H1 (cell line): ENCODE measurements at regions not wholly inside any gene's neighbourhood (a gene's known extent, or its start where the extent isn't known, plus 50 kb on each side); places are given as distances from the start of the nearest gene placed in this dataset.
"Not testable (repeated sequence)": the region's sequence is repeated elsewhere in the genome, so short reads cannot be mapped to it uniquely, and the experiment has no call there.

Source experiments
- CTCF ChIA-PET: fragments of 300-600 bp; sonication (Branson Sonifier 250); formaldehyde crosslinking; loops from one replicate; lab custom pipeline; 2021; ENCODE audit not compliant: partially characterized antibody; lab: Charles Lee
- POLR2A ChIA-PET: fragments of 300-600 bp; sonication (Branson Sonifier 250); formaldehyde crosslinking; loops from one replicate; lab custom pipeline; 2021; ENCODE audit warnings: inconsistent platforms; ENCODE audit not compliant: partially characterized antibody; lab: Charles Lee
- DNase-seq, 2 experiments: peaks; one replicate each; pipeline versions ENCODE4 v3.0.0 to v3.0.0-alpha.2; 2010 to 2022; ENCODE audit warnings: low spot score in 2 of 2, low read depth in 1 of 2, mixed read lengths in 1 of 2
- FAIRE-seq: peaks from 2 replicates; lab custom pipeline; 2011; peaks lifted over from hg19 to GRCh38; lab: Jason Lieb, UNC
- H2AFZ ChIP-seq: 2 replicates; pipeline ENCODE4 v1.8.1; 2012; ENCODE audit warnings: low read length, inconsistent platforms
- H2AK5ac ChIP-seq: 2 replicates; pipeline ENCODE4 v1.6.1; 2013; ENCODE audit warnings: low read depth, low read length
- H2BK120ac ChIP-seq: replicated peaks from 2 replicates; pipeline ENCODE3; 2013; ENCODE audit warnings: low read depth, low read length, inconsistent platforms
- H2BK12ac ChIP-seq: 2 replicates; pipeline ENCODE4 v1.6.1; 2013; ENCODE audit warnings: low read depth, low read length
- H2BK15ac ChIP-seq: 2 replicates; pipeline ENCODE4 v1.6.1; 2013; ENCODE audit warnings: low read length
- H2BK20ac ChIP-seq: 2 replicates; pipeline ENCODE4 v1.6.1; 2013; ENCODE audit warnings: low read length
- H2BK5ac ChIP-seq: 2 replicates; pipeline ENCODE4 v1.6.1; 2013; ENCODE audit warnings: low read depth, low read length
- H3K14ac ChIP-seq: 2 replicates; pipeline ENCODE4 v1.6.1; 2013; ENCODE audit warnings: inconsistent platforms; ENCODE audit not compliant: insufficient read length
- H3K18ac ChIP-seq: 2 replicates; pipeline ENCODE4 v1.6.1; 2013; ENCODE audit warnings: low read length; ENCODE audit errors: extremely low read depth
- H3K23ac ChIP-seq: 2 replicates; pipeline ENCODE4 v1.6.1; 2013; ENCODE audit warnings: inconsistent platforms; ENCODE audit not compliant: insufficient read length
- H3K23me2 ChIP-seq: 2 replicates; pipeline ENCODE4 v1.6.1; 2013; ENCODE audit warnings: low read depth, low read length
- H3K27ac ChIP-seq: 2 replicates; pipeline ENCODE4 v1.6.1; 2011; ENCODE audit warnings: low read depth, low read length, inconsistent platforms
- H3K27me3 ChIP-seq, 4 experiments: replicated peaks in 1 of 4; 1 replicate in 1 of 4; 2 replicates in 3 of 4; pipeline versions ENCODE4 v1.6.1 to v1.8.1; 2011 to 2013; ENCODE audit warnings: low read length in 3 of 4, mild to moderate bottlenecking in 3 of 4, inconsistent platforms in 2 of 4, mixed read lengths in 2 of 4, moderate library complexity in 1 of 4; ENCODE audit not compliant: control insufficient read depth in 3 of 4, insufficient read depth in 3 of 4; ENCODE audit errors: extremely low read depth in 1 of 4
- H3K36me3 ChIP-seq, 4 experiments: 2 replicates each; pipeline versions ENCODE4 v1.6.1 to v1.8.1; 2011 to 2013; ENCODE audit warnings: mild to moderate bottlenecking in 4 of 4, low read length in 3 of 4, moderate library complexity in 2 of 4, control low read depth in 1 of 4, inconsistent platforms in 1 of 4; ENCODE audit not compliant: insufficient read depth in 4 of 4, control insufficient read depth in 2 of 4
- H3K4ac ChIP-seq: replicated peaks from 2 replicates; pipeline ENCODE3; 2013; ENCODE audit warnings: low read length, low read depth, mixed read lengths, inconsistent platforms; ENCODE audit not compliant: insufficient read length
- H3K4me1 ChIP-seq, 4 experiments: replicated peaks in 1 of 4; 1 replicate in 1 of 4; 2 replicates in 3 of 4; pipeline versions ENCODE4 v1.6.1 to v1.8.1; 2011 to 2013; ENCODE audit warnings: low read length in 3 of 4, inconsistent platforms in 2 of 4, mixed read lengths in 1 of 4; ENCODE audit not compliant: insufficient read depth in 4 of 4, control insufficient read depth in 3 of 4
- H3K4me2 ChIP-seq, 2 experiments: 2 replicates each; pipeline versions ENCODE4 v1.6.1 to v1.8.1; 2011 to 2013; ENCODE audit warnings: low read depth in 2 of 2, low read length in 2 of 2, control low read depth in 1 of 2, inconsistent platforms in 1 of 2, mild to moderate bottlenecking in 1 of 2; ENCODE audit not compliant: insufficient read depth in 1 of 2
- H3K4me3 ChIP-seq, 4 experiments: fragments of 200-600, 300-600 bp in 1 of 4; sonication (generic), shearing (Covaris generic), sonication (Bioruptor Twin) in 1 of 4; 2 replicates each; pipeline versions ENCODE4 v1.5.1 to v1.8.1; 2011 to 2016; ENCODE audit warnings: low read length in 4 of 4, low read depth in 3 of 4, control low read depth in 2 of 4, inconsistent platforms in 2 of 4, mild to moderate bottlenecking in 2 of 4, mixed read lengths in 1 of 4, moderate library complexity in 1 of 4; ENCODE audit not compliant: insufficient read depth in 2 of 4; ENCODE audit errors: extremely low read depth in 1 of 4
- H3K56ac ChIP-seq: replicated peaks from 2 replicates; pipeline ENCODE3; 2013; ENCODE audit warnings: low read depth, mild to moderate bottlenecking, mixed read lengths, low read length, inconsistent platforms; ENCODE audit not compliant: insufficient read length
- H3K79me1 ChIP-seq: 2 replicates; pipeline ENCODE4 v1.6.1; 2013; ENCODE audit warnings: low read depth, low read length, control low read depth
- H3K79me2 ChIP-seq, 2 experiments: 2 replicates each; pipeline versions ENCODE4 v1.6.1 to v1.8.1; 2012 to 2013; ENCODE audit warnings: low read length in 2 of 2, mild to moderate bottlenecking in 2 of 2, inconsistent platforms in 1 of 2; ENCODE audit not compliant: insufficient read depth in 2 of 2, control insufficient read depth in 1 of 2
- H3K9ac ChIP-seq, 4 experiments: replicated peaks in 1 of 4; 1 replicate in 1 of 4; 2 replicates in 3 of 4; pipeline versions ENCODE4 v1.6.1 to v1.8.1; 2011 to 2013; ENCODE audit warnings: low read depth in 3 of 4, low read length in 3 of 4, control low read depth in 2 of 4, mild to moderate bottlenecking in 2 of 4, moderate library complexity in 2 of 4, inconsistent platforms in 1 of 4; ENCODE audit errors: extremely low read depth in 1 of 4
- H3K9me3 ChIP-seq, 2 experiments: 2 replicates each; pipeline versions ENCODE4 v1.6.1 to v1.8.1; 2012 to 2013; ENCODE audit warnings: mild to moderate bottlenecking in 2 of 2, moderate library complexity in 2 of 2, control low read depth in 1 of 2, inconsistent platforms in 1 of 2, low read depth in 1 of 2, low read length in 1 of 2, mixed read lengths in 1 of 2; ENCODE audit not compliant: insufficient read depth in 2 of 2
- H4K20me1 ChIP-seq, 2 experiments: replicated peaks in 1 of 2; 2 replicates each; pipeline versions ENCODE3 to v1.8.1; 2011 to 2013; ENCODE audit warnings: inconsistent platforms in 2 of 2, low read length in 2 of 2, mild to moderate bottlenecking in 1 of 2; ENCODE audit not compliant: insufficient read depth in 2 of 2, control insufficient read depth in 1 of 2
- H4K5ac ChIP-seq: 2 replicates; pipeline ENCODE4 v1.6.1; 2013; ENCODE audit warnings: low read length, low read depth, mixed read lengths, inconsistent platforms; ENCODE audit not compliant: insufficient read length
- H4K8ac ChIP-seq: 2 replicates; pipeline ENCODE4 v1.8.0; 2013; ENCODE audit warnings: mild to moderate bottlenecking, moderate library complexity, low read length, inconsistent platforms; ENCODE audit not compliant: insufficient read depth; ENCODE audit errors: extremely low read depth
- H4K91ac ChIP-seq: replicated peaks from 2 replicates; pipeline ENCODE3; 2013; ENCODE audit warnings: low read length, mixed read lengths, inconsistent platforms; ENCODE audit not compliant: insufficient read length
- POLR2A ChIP-seq, 2 experiments: IDR thresholded peaks; 1 replicate in 1 of 2; 2 replicates in 1 of 2; pipeline ENCODE4 v1.6.1; 2011; ENCODE audit warnings: low read depth in 2 of 2, low read length in 2 of 2, mild to moderate bottlenecking in 2 of 2; ENCODE audit errors: control extremely low read depth in 1 of 2
- POLR2AphosphoS5 ChIP-seq: IDR thresholded peaks from 2 replicates; pipeline ENCODE4 v1.6.1; 2011; ENCODE audit warnings: low read depth, low read length
- WGBS, 2 experiments: shearing (Covaris generic) in 1 of 2; methylation state at CpG; one replicate each; pipeline versions ENCODE4 v1.1.6 to v1.1.7; 2013 to 2015; ENCODE audit warnings: low lambda C conversion rate in 2 of 2, mixed read lengths in 2 of 2, inconsistent platforms in 1 of 2, low coverage in 1 of 2, missing lambda C conversion rate in 1 of 2; ENCODE audit not compliant: insufficient replicate concordance in 2 of 2, insufficient coverage in 1 of 2, insufficient read length in 1 of 2; ENCODE audit errors: extremely low coverage in 1 of 2, missing lambda C conversion rate in 1 of 2; 5-methylcytosine and 5-hydroxymethylcytosine counted together

DNA sequence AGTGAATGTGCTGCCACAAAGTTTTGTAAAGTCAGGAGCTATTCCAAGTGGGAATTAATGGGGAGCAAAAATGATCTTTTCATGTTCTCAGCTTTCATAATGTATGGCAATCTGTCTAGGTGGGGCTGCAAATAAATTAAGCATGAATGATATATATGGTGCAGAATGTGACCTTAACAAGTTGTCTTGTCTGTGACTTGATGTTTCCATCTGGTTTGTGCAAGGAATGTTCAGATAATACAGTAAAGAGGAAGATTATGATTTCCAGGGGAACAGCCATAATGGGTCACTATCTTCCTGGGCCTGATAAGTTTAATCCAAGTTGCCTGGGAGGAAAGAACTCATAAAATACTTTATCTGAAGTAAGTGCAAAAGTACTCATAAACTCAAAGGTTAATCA is 1815.8 kb upstream of the FLRT2 start:
- Histone ChIP-seq H3K4me2 (no peak overlapping the region), H3K79me1 (no peaks in the 10 kb centered on the region), H2BK12ac (no peak overlapping the region), H3K23me2 (no peaks in the 10 kb centered on the region), H4K5ac (no peak overlapping the region), H2AK5ac (no peak overlapping the region), H3K27ac (no peak overlapping the region), H3K4me1 (no peaks in the 10 kb centered on the region), H3K18ac (no peak overlapping the region), H4K20me1 (no peaks in the 10 kb centered on the region), H4K8ac (no peak overlapping the region), H3K4me3 (no peak overlapping the region), H3K4ac (no peak overlapping the region), H2AFZ (no peak overlapping the region), H3K27me3 (peaks cover 0 to 2% (median 0%) of the 10 kb centered on the region in 4 experiments; a peak in 1 of 7 replicates), H2BK5ac (no peak overlapping the region), H4K91ac (no peak overlapping the region), H3K36me3 (no peaks in the 10 kb centered on the region), H3K9ac (no peak overlapping the region), H3K56ac (no peak overlapping the region), H2BK15ac (no peak overlapping the region), H3K14ac (no peak overlapping the region), H3K23ac (no peak overlapping the region), H2BK20ac (no peak overlapping the region), H3K9me3 (peaks cover 0 to 2% of the 10 kb centered on the region in 2 experiments; a peak in 1 of 4 replicates), H3K79me2 (no peaks in the 10 kb centered on the region), H2BK120ac (no peak overlapping the region)
- POLR2A ChIA-PET, result no interaction called here
- CTCF ChIA-PET, result no interaction called here
- FAIRE-seq, result no peak
- no peak for DNase-seq
- TF ChIP-seq POLR2A (IDR thresholded peaks at IDR 0.05; ENCODE audit: control extremely low read depth in 1 of 2, low read depth in 2 of 2, low read length in 2 of 2), result no peak
- no peak for TF ChIP-seq POLR2AphosphoS5

- H4K8ac ChIP-seq, H3K9ac ChIP-seq, H3K4ac ChIP-seq, H3K4me2 ChIP-seq, H2AK5ac ChIP-seq, DNase-seq, H2BK12ac ChIP-seq, H4K20me1 ChIP-seq, H4K5ac ChIP-seq, H3K4me1 ChIP-seq, H3K27ac ChIP-seq, H3K23me2 ChIP-seq, H3K56ac ChIP-seq, H3K9me3 ChIP-seq, CTCF ChIA-PET, H2BK20ac ChIP-seq, FAIRE-seq, H3K27me3 ChIP-seq, H2BK120ac ChIP-seq, H3K4me3 ChIP-seq, H3K79me2 ChIP-seq, H2BK5ac ChIP-seq, H3K14ac ChIP-seq, H2BK15ac ChIP-seq, H3K18ac ChIP-seq, POLR2A ChIA-PET, H4K91ac ChIP-seq, H2AFZ ChIP-seq, H3K79me1 ChIP-seq, H3K23ac ChIP-seq, H3K36me3 ChIP-seq: not testable (repeated sequence)
- WGBS, 2 experiments, result 91 to 100% methylated on average over 1 to 12 of the region's 12 CpGs
Measured at GRCh38 chr14:83719435-83719834, 1810.5 kb upstream of the FLRT2 start.
